Fibroblast of mammary gland (primary cell): ENCODE measurements at regions not wholly inside any gene's neighbourhood (a gene's known extent, or its start where the extent isn't known, plus 50 kb on each side); places are given as distances from the start of the nearest gene placed in this dataset.

Experiments used
- DNase-seq: peaks from one replicate; pipeline ENCODE4 v3.0.0-alpha.2; 2010; ENCODE audit warnings: low read depth
- H3K4me3 ChIP-seq: 2 replicates; pipeline ENCODE4 v1.5.1; 2011; ENCODE audit warnings: low read depth, mild to moderate bottlenecking, low read length, moderate library complexity; ENCODE audit not compliant: control insufficient read depth
- TF ChIP-seq, protein P1 (sequence below): conservative IDR thresholded peaks from 2 replicates; pipeline ENCODE4 v1.5.1; 2011; ENCODE audit warnings: low read depth, low read length, inconsistent platforms; ENCODE audit not compliant: control insufficient read depth, insufficient read depth

DNA sequence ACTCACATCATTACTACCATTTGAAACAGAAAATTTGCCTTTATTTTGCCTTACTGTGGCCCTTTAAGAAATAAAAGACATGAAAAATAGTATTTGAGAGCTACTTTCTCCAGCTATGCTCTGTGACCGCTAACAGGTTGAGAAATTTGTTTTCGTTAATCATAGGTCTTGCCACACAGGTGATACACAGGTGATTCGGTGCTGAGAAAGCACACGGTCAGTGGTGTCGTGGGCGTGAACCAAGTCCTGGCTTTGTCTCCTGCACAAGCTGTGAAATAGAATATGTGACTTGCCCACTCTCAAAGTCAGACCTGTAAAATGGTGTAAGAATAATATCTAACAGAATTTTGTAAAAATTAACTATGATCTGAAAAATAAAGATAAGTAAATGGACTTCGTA is 155.3 kb upstream of the SLC39A10 start:
- TF ChIP-seq, protein P1, sequence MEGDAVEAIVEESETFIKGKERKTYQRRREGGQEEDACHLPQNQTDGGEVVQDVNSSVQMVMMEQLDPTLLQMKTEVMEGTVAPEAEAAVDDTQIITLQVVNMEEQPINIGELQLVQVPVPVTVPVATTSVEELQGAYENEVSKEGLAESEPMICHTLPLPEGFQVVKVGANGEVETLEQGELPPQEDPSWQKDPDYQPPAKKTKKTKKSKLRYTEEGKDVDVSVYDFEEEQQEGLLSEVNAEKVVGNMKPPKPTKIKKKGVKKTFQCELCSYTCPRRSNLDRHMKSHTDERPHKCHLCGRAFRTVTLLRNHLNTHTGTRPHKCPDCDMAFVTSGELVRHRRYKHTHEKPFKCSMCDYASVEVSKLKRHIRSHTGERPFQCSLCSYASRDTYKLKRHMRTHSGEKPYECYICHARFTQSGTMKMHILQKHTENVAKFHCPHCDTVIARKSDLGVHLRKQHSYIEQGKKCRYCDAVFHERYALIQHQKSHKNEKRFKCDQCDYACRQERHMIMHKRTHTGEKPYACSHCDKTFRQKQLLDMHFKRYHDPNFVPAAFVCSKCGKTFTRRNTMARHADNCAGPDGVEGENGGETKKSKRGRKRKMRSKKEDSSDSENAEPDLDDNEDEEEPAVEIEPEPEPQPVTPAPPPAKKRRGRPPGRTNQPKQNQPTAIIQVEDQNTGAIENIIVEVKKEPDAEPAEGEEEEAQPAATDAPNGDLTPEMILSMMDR: no peak
- no peak for DNase-seq
- no peak overlapping the region for H3K4me3 ChIP-seq

DNA sequence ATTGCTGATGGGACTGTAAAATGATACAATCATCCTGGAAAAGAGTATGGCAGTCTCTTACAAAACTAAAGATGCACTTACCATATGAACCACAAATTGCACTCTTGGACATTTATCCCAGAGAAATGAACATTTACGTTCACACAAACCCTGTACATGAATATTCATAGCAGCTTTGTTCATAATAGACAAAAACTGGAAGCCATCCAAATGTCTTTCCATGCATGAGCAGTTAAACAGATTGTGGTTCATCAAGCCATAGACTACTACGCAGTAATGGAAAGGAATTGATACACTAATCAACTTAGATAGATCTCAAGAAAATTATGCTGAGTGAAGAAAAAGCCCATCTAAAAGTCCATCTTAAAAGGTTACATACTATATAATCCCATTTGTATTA is 156.1 kb upstream of the SLC39A10 start:
- TF ChIP-seq, protein P1: no peak
- no peak for DNase-seq

DNA sequence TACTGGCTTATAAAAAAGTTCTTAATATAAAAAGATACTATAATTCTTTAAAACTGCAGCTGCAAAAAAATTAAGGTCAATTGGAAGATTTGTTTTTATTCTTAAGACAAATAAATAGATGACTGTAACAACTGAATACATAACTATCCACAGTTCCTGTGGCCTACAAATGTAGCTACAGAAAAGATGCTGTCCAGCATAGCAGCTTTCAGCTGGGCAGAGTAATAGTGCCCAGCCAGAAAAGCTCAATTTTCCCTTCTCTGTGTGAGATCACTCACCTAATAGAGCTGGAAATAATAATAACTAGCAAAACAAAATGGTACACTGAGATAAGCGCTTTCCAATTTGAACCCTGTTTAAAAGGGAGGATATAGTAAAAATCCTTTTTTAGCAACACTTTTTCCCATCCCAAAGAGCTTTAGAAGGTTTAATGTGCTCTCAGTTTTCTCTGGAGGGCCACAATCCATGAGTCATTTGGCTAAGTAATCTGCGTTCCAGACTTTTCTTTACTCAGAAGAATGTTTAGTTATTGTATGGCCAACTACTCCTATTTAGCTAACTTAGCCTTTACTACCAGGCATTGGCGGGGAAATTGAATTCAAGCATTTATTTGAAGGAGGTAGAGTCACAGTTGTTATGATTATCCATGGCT is 158.1 kb upstream of the SLC39A10 start:
- DNase-seq: peak; percentile 53
- TF ChIP-seq, protein P1: no peak
- H3K4me3 ChIP-seq: no peak overlapping the region

More for the DNA sequence above, 156.1 kb upstream of the SLC39A10 start:
- H3K4me3 ChIP-seq: no peak overlapping the region

DNA sequence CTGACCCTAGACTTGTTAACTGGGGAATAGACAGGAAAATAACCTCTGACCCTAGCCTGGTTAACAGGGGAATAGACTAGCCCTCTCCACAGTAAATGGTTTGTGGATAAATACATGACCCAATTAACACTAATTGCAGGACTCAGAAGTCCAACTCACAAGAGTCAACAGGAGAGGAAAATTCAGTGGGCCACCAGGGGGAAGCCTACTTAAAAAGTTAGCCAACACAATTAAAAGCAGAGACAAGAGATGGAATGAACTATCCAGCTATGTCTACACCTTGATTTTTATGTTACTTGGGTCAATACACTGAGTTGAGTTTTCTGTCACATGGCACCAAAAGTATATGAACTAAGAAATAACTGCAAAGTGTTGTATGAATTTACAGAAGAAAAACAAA is 158.8 kb upstream of the SLC39A10 start:
- DNase-seq: peak; percentile 51
- no peak overlapping the region for H3K4me3 ChIP-seq
- TF ChIP-seq, protein P1: peak; percentile 39

DNA sequence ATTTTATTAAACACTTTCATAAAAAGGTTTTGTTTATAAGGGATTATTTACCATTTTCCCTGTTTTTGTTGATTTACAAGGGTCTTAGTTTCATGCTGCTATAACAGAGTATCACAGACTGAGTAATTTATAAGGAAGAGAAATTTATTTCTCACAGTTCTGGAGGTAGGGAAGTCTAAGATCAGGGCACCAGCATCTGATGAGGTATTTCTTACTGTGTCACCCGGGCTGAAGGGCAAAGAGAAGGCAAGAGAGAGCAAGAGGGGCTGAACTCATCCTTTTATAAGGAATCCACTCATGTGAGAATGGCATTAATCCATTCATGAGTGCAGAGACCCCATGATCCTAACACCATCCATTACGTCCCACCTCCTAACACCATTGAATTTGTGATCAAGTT is 160.0 kb upstream of the SLC39A10 start:
- DNase-seq: no peak
- TF ChIP-seq, protein P1: no peak
- no peak overlapping the region for H3K4me3 ChIP-seq

DNA sequence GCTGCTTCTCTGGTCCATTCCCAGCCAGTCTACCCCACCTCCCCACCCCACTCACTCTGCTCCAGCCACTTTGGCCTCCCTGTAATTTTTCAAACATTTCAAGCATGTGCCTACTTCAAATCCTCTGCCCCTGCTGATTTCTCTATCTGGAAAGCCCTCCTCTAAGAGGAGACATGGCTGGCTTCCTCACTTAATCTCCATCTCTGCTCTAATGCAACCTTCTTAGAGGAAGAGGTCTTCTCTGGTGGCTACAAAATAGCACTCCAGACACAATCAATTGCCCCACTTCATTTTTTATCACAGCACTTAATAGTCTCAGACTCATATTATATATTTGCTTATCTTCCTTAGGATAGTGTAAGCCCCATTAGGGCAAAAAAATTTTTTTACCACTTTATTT is 161.1 kb upstream of the SLC39A10 start:
- TF ChIP-seq, protein P1: no peak
- H3K4me3 ChIP-seq: no peak overlapping the region
- DNase-seq: no peak

DNA sequence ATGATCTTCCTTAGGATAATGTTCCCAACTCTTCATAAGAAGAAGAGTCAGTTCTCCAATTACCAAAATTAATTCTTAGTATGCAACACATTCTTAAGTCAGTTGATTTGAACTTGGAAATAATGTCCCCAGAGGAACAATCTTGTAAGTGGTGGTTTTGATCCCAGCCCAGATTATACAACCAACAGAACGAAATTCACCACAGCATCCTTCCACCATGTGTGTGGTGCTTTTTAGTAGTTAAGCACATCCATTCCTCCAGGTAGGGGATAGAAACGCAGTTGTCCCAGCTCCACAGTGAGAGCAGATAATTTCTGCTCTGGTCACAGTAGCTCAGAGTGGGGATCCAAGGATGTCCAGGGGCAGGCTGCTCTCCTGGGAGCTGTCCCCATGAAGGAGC is 161.7 kb upstream of the SLC39A10 start:
- DNase-seq: no peak
- TF ChIP-seq, protein P1: no peak
- H3K4me3 ChIP-seq: no peak overlapping the region
